ENCODE measurements at regions not wholly inside any gene's neighbourhood (a gene's known extent, or its start where the extent isn't known, plus 50 kb on each side); places are given as distances from the start of the nearest gene placed in this dataset.
"Not testable (repeated sequence)": the region's sequence is repeated elsewhere in the genome, so short reads cannot be mapped to it uniquely, and the experiment has no call there.

GRCh38 chr14:27613102-27613501 lies 1015.3 kb upstream of the NOVA1 start:
- DNase-seq (ENCODE audit: low spot score) = no peak
- no peaks in the 10 kb centered on the region for H3K4me1 Mint-ChIP-seq (ENCODE audit: low read depth)
- peaks cover 41% of the 10 kb centered on the region for H3K9me3 Mint-ChIP-seq
- H3K36me3 Mint-ChIP-seq (ENCODE audit: low read depth) = no peaks in the 10 kb centered on the region
- intact Hi-C loops (cut with micrococcal nuclease) = no loop called here
- no peak overlapping the region for H3K4me3 Mint-ChIP-seq (ENCODE audit: low read depth)
- H3K27ac Mint-ChIP-seq = no peak overlapping the region
- no peaks in the 10 kb centered on the region for H3K27me3 Mint-ChIP-seq (ENCODE audit: low read depth)

GRCh38 chr14:27623782-27624181 lies 1025.9 kb upstream of the NOVA1 start:
- H3K4me1 Mint-ChIP-seq (ENCODE audit: low read depth) = no peaks in the 10 kb centered on the region
- no peak for DNase-seq (ENCODE audit: low spot score)
- H3K4me3 Mint-ChIP-seq (ENCODE audit: low read depth) = no peak overlapping the region
- H3K36me3 Mint-ChIP-seq (ENCODE audit: low read depth) = no peaks in the 10 kb centered on the region
- H3K27ac Mint-ChIP-seq = no peak overlapping the region
- H3K27me3 Mint-ChIP-seq (ENCODE audit: low read depth) = no peaks in the 10 kb centered on the region
- H3K9me3 Mint-ChIP-seq = peaks cover 78% of the 10 kb centered on the region
- intact Hi-C loops (cut with micrococcal nuclease) = no loop called here

GRCh38 chr14:27634056-27634970 lies 1036.5 kb upstream of the NOVA1 start:
- Mint-ChIP-seq H3K27me3 (ENCODE audit: low read depth) (no peaks in the 10 kb centered on the region), H3K36me3 (ENCODE audit: low read depth) (no peaks in the 10 kb centered on the region)

GRCh38 chr14:27640688-27641087 lies 1042.9 kb upstream of the NOVA1 start:
- H3K4me3 Mint-ChIP-seq (ENCODE audit: low read depth); intact Hi-C loops (cut with micrococcal nuclease); H3K27me3 Mint-ChIP-seq (ENCODE audit: low read depth); H3K4me1 Mint-ChIP-seq (ENCODE audit: low read depth); H3K27ac Mint-ChIP-seq; H3K36me3 Mint-ChIP-seq (ENCODE audit: low read depth); DNase-seq (ENCODE audit: low spot score): not testable (repeated sequence)
- peaks cover 45% of the 10 kb centered on the region for H3K9me3 Mint-ChIP-seq

More at GRCh38 chr14:27634056-27634970, 1036.5 kb upstream of the NOVA1 start:
- no peak for DNase-seq (ENCODE audit: low spot score)
- no peak overlapping the region for H3K27ac Mint-ChIP-seq
- H3K4me1 Mint-ChIP-seq (ENCODE audit: low read depth) = no peaks in the 10 kb centered on the region
- intact Hi-C loops (cut with micrococcal nuclease) = no loop called here
- peaks cover 56% of the 10 kb centered on the region for H3K9me3 Mint-ChIP-seq
- H3K4me3 Mint-ChIP-seq (ENCODE audit: low read depth) = no peak overlapping the region

- Mint-ChIP-seq H3K27me3 (ENCODE audit: low read depth) (no peaks in the 10 kb centered on the region), H3K27ac (no peak overlapping the region), H3K4me1 (ENCODE audit: low read depth) (no peaks in the 10 kb centered on the region), H3K4me3 (ENCODE audit: low read depth) (no peak overlapping the region), H3K36me3 (ENCODE audit: low read depth) (no peaks in the 10 kb centered on the region), H3K9me3 (peaks cover 38% of the 10 kb centered on the region)
- DNase-seq (ENCODE audit: low spot score) = no peak
- intact Hi-C loops (cut with micrococcal nuclease) = no loop called here
Observed at GRCh38 chr14:27642251-27642866, 1044.5 kb upstream of the NOVA1 start.

GRCh38 chr14:27660683-27661082 lies 1062.8 kb upstream of the NOVA1 start:
- intact Hi-C loops (cut with micrococcal nuclease) = no loop called here
- Mint-ChIP-seq H3K4me1 (ENCODE audit: low read depth) (no peaks in the 10 kb centered on the region), H3K27ac (no peak overlapping the region), H3K4me3 (ENCODE audit: low read depth) (no peak overlapping the region), H3K9me3 (peaks cover 63% of the 10 kb centered on the region), H3K36me3 (ENCODE audit: low read depth) (no peaks in the 10 kb centered on the region), H3K27me3 (ENCODE audit: low read depth) (no peaks in the 10 kb centered on the region)
- no peak for DNase-seq (ENCODE audit: low spot score)

GRCh38 chr14:27668531-27668930 lies 1070.7 kb upstream of the NOVA1 start:
- no peaks in the 10 kb centered on the region for H3K4me1 Mint-ChIP-seq (ENCODE audit: low read depth)
- H3K27me3 Mint-ChIP-seq (ENCODE audit: low read depth) = no peaks in the 10 kb centered on the region
- H3K4me3 Mint-ChIP-seq (ENCODE audit: low read depth) = no peak overlapping the region
- no peak for DNase-seq (ENCODE audit: low spot score)
- H3K9me3 Mint-ChIP-seq = peaks cover 57% of the 10 kb centered on the region
- H3K36me3 Mint-ChIP-seq (ENCODE audit: low read depth) = no peaks in the 10 kb centered on the region
- intact Hi-C loops (cut with micrococcal nuclease) = no loop called here
- H3K27ac Mint-ChIP-seq = no peak overlapping the region

- no peaks in the 10 kb centered on the region for H3K4me1 Mint-ChIP-seq (ENCODE audit: low read depth)
- no peaks in the 10 kb centered on the region for H3K27me3 Mint-ChIP-seq (ENCODE audit: low read depth)
- H3K27ac Mint-ChIP-seq = no peak overlapping the region
- H3K4me3 Mint-ChIP-seq (ENCODE audit: low read depth) = no peak overlapping the region
- intact Hi-C loops (cut with micrococcal nuclease) = no loop called here
- H3K9me3 Mint-ChIP-seq = peaks cover 46% of the 10 kb centered on the region
- no peaks in the 10 kb centered on the region for H3K36me3 Mint-ChIP-seq (ENCODE audit: low read depth)
- DNase-seq (ENCODE audit: low spot score) = no peak
Observed at GRCh38 chr14:27672047-27672446, 1074.2 kb upstream of the NOVA1 start.

- H3K4me1 Mint-ChIP-seq (ENCODE audit: low read depth); H3K4me3 Mint-ChIP-seq (ENCODE audit: low read depth); intact Hi-C loops (cut with micrococcal nuclease); H3K36me3 Mint-ChIP-seq (ENCODE audit: low read depth); H3K27me3 Mint-ChIP-seq (ENCODE audit: low read depth); DNase-seq (ENCODE audit: low spot score); H3K27ac Mint-ChIP-seq: not testable (repeated sequence)
- H3K9me3 Mint-ChIP-seq = peaks cover 43% of the 10 kb centered on the region
Observed at GRCh38 chr14:27672811-27673737, 1075.2 kb upstream of the NOVA1 start.

- Mint-ChIP-seq H3K36me3 (ENCODE audit: low read depth) (no peaks in the 10 kb centered on the region), H3K4me3 (ENCODE audit: low read depth) (no peak overlapping the region), H3K27me3 (ENCODE audit: low read depth) (no peaks in the 10 kb centered on the region), H3K9me3 (peaks cover 48% of the 10 kb centered on the region), H3K4me1 (ENCODE audit: low read depth) (no peaks in the 10 kb centered on the region), H3K27ac (no peak overlapping the region)
- intact Hi-C loops (cut with micrococcal nuclease) = no loop called here
- DNase-seq (ENCODE audit: low spot score) = no peak
Observed at GRCh38 chr14:27686137-27686536, 1080.5 kb upstream of the FOXG1 start.

- Mint-ChIP-seq H3K9me3 (peaks cover 55% of the 10 kb centered on the region), H3K27me3 (ENCODE audit: low read depth) (no peaks in the 10 kb centered on the region), H3K27ac (no peak overlapping the region), H3K4me3 (ENCODE audit: low read depth) (no peak overlapping the region), H3K4me1 (ENCODE audit: low read depth) (no peaks in the 10 kb centered on the region), H3K36me3 (ENCODE audit: low read depth) (no peaks in the 10 kb centered on the region)
- no peak for DNase-seq (ENCODE audit: low spot score)
- intact Hi-C loops (cut with micrococcal nuclease) = no loop called here
Observed at GRCh38 chr14:27688841-27689444, 1077.6 kb upstream of the FOXG1 start.

- H3K36me3 Mint-ChIP-seq (ENCODE audit: low read depth) = no peaks in the 10 kb centered on the region
- no peak overlapping the region for H3K4me3 Mint-ChIP-seq (ENCODE audit: low read depth)
- intact Hi-C loops (cut with micrococcal nuclease) = no loop called here
- DNase-seq (ENCODE audit: low spot score) = no peak
- no peaks in the 10 kb centered on the region for H3K4me1 Mint-ChIP-seq (ENCODE audit: low read depth)
- H3K9me3 Mint-ChIP-seq = peaks cover 75% of the 10 kb centered on the region
- no peak overlapping the region for H3K27ac Mint-ChIP-seq
- H3K27me3 Mint-ChIP-seq (ENCODE audit: low read depth) = no peaks in the 10 kb centered on the region
Observed at GRCh38 chr14:27712364-27712763, 1054.2 kb upstream of the FOXG1 start.
